ENCODE measurements at regions not wholly inside any gene's neighbourhood (a gene's known extent, or its start where the extent isn't known, plus 50 kb on each side); places are given as distances from the start of the nearest gene placed in this dataset.

DNA sequence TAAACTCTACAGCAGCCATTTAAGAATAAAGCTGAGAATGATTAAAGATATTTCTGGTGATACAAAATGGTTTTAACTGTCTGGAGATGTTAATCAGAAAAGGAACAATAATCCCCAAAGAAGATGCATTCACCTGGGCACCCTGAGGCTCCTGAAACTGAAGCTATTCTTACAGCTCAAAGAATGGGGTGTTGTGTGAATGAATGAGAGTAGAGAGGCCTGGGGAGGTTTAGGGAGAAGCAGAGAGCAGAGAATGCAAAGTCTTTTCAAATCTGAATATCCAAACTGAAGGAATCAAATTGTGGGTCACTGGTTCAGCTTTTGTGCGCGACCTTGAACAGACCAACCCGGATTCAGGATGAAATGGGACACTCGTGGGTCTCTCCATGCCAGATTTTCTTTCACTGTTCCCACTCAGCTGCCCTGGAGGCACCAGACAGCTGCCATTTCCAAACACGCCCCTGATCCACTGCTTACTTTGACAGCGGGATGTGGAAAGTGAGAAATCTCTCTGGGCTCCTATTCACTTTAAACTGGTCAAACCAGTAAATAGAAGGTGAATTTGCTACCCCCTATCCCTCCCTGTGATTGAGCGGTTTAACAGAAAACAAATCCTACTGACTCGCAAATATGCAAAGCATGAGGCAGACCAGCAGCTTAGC lies 485.5 kb upstream of the THBS1 start:
- no peaks in the 10 kb centered on the region for H3K79me2 ChIP-seq (ENCODE audit: control insufficient read depth, low read length)
- TF ChIP-seq EZH2phosphoT487 (IDR thresholded peaks at IDR 0.05; ENCODE audit: borderline replicate concordance, low read length): no peak
- TF ChIP-seq, protein P1, sequence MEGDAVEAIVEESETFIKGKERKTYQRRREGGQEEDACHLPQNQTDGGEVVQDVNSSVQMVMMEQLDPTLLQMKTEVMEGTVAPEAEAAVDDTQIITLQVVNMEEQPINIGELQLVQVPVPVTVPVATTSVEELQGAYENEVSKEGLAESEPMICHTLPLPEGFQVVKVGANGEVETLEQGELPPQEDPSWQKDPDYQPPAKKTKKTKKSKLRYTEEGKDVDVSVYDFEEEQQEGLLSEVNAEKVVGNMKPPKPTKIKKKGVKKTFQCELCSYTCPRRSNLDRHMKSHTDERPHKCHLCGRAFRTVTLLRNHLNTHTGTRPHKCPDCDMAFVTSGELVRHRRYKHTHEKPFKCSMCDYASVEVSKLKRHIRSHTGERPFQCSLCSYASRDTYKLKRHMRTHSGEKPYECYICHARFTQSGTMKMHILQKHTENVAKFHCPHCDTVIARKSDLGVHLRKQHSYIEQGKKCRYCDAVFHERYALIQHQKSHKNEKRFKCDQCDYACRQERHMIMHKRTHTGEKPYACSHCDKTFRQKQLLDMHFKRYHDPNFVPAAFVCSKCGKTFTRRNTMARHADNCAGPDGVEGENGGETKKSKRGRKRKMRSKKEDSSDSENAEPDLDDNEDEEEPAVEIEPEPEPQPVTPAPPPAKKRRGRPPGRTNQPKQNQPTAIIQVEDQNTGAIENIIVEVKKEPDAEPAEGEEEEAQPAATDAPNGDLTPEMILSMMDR (IDR thresholded peaks at IDR 0.05; ENCODE audit: low read depth, low read length, poor library complexity, severe bottlenecking): no peak
- H3K4me3 ChIP-seq (ENCODE audit: low read length): no peak overlapping the region
- no peak overlapping the region for H3K27ac ChIP-seq (ENCODE audit: low read depth, low read length)
- no peaks in the 10 kb centered on the region for H3K9me3 ChIP-seq (ENCODE audit: control insufficient read depth, insufficient read depth, low read length)
- H3K9me2 ChIP-seq (replicated peaks; ENCODE audit: control insufficient read depth, low read length): no peaks in the 10 kb centered on the region
- no peaks in the 10 kb centered on the region for H3K27me3 ChIP-seq (ENCODE audit: control insufficient read depth, low read length)
- H3F3A ChIP-seq (ENCODE audit: control insufficient read depth, insufficient read depth): no peaks in the 10 kb centered on the region
- H3K4me2 ChIP-seq (ENCODE audit: low read length): no peak overlapping the region
- no peaks in the 10 kb centered on the region for H4K20me1 ChIP-seq (ENCODE audit: control insufficient read depth, insufficient read depth, low read depth, low read length)
- H3K4me1 ChIP-seq (ENCODE audit: control insufficient read depth, low read length): no peaks in the 10 kb centered on the region
- no peaks in the 10 kb centered on the region for H3K36me3 ChIP-seq (ENCODE audit: control insufficient read depth, low read length)

DNA sequence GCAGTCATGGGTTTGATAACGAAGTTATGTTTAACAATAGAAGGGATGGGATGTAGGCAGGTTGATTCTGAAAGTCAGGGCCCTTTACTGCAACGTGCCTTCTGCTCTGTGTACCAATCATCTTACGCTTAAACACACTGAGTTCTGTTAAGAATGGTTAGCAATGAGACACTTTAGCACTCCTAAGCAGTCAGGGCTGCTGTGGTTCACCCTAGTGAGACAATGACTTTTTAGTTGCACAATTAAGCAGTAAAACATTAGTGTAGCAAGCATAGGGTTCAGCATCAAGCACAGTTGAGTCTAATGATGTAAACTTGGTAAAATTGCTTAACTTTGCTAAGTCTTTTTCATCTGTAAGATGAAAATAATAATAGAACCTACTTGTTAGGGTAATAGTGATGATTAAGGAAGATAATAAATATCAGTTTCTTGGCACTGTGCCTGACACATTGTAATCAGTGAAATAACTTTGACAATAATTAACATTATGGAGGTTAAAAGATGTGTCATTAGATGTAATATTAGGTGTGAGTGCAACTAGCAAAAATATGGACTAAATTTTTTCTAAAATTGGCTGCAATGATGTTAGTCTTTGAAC lies 484.2 kb upstream of the THBS1 start:
- Histone ChIP-seq H3F3A (ENCODE audit: control insufficient read depth, insufficient read depth) (no peaks in the 10 kb centered on the region), H3K4me3 (ENCODE audit: low read length) (no peak overlapping the region), H3K4me2 (ENCODE audit: low read length) (no peak overlapping the region), H3K9me3 (ENCODE audit: control insufficient read depth, insufficient read depth, low read length) (no peaks in the 10 kb centered on the region), H3K36me3 (ENCODE audit: control insufficient read depth, low read length) (no peaks in the 10 kb centered on the region), H3K79me2 (ENCODE audit: control insufficient read depth, low read length) (no peaks in the 10 kb centered on the region), H4K20me1 (ENCODE audit: control insufficient read depth, insufficient read depth, low read depth, low read length) (no peaks in the 10 kb centered on the region), H3K9me2 (replicated peaks; ENCODE audit: control insufficient read depth, low read length) (no peaks in the 10 kb centered on the region), H3K27me3 (ENCODE audit: control insufficient read depth, low read length) (no peaks in the 10 kb centered on the region), H3K4me1 (ENCODE audit: control insufficient read depth, low read length) (no peaks in the 10 kb centered on the region), H3K27ac (ENCODE audit: low read depth, low read length) (no peak overlapping the region)
- no peak for TF ChIP-seq EZH2phosphoT487 (IDR thresholded peaks at IDR 0.05; ENCODE audit: borderline replicate concordance, low read length)
- TF ChIP-seq, protein P1 (IDR thresholded peaks at IDR 0.05; ENCODE audit: low read depth, low read length, poor library complexity, severe bottlenecking): no peak

DNA sequence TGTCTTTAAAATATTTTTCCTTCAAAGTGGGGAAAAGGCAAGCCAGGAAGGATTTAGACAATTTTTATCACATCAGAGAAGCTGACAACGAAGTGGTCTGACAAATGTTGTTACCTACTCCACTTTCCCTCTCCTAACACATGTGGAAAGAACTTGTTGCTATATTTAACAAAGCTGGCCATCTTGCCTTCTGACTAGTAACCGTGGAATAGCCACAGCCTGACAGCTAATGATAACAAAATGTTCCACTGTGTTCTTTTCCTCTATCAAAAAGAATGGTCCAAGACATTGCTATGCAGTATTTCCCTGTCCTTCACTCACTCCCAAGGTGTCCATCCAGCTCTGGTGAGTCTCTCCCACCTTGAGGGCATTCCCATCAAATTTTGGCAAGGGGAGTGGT lies 481.4 kb upstream of the THBS1 start:
- Histone ChIP-seq H3K9me2 (replicated peaks; ENCODE audit: control insufficient read depth, low read length) (no peaks in the 10 kb centered on the region), H3K4me2 (ENCODE audit: low read length) (no peak overlapping the region), H4K20me1 (ENCODE audit: control insufficient read depth, insufficient read depth, low read depth, low read length) (no peaks in the 10 kb centered on the region), H3K4me1 (ENCODE audit: control insufficient read depth, low read length) (no peaks in the 10 kb centered on the region), H3K9me3 (ENCODE audit: control insufficient read depth, insufficient read depth, low read length) (no peaks in the 10 kb centered on the region), H3F3A (ENCODE audit: control insufficient read depth, insufficient read depth) (no peaks in the 10 kb centered on the region), H3K4me3 (ENCODE audit: low read length) (no peak overlapping the region), H3K27ac (ENCODE audit: low read depth, low read length) (no peak overlapping the region), H3K27me3 (ENCODE audit: control insufficient read depth, low read length) (no peaks in the 10 kb centered on the region), H3K36me3 (ENCODE audit: control insufficient read depth, low read length) (no peaks in the 10 kb centered on the region), H3K79me2 (ENCODE audit: control insufficient read depth, low read length) (no peaks in the 10 kb centered on the region)
- TF ChIP-seq EZH2phosphoT487 (IDR thresholded peaks at IDR 0.05; ENCODE audit: borderline replicate concordance, low read length): no peak
- TF ChIP-seq, protein P1 (IDR thresholded peaks at IDR 0.05; ENCODE audit: low read depth, low read length, poor library complexity, severe bottlenecking): no peak
